ENCODE measurements at regions not wholly inside any gene's neighbourhood (a gene's known extent, or its start where the extent isn't known, plus 50 kb on each side); places are given as distances from the start of the nearest gene placed in this dataset.

DNA sequence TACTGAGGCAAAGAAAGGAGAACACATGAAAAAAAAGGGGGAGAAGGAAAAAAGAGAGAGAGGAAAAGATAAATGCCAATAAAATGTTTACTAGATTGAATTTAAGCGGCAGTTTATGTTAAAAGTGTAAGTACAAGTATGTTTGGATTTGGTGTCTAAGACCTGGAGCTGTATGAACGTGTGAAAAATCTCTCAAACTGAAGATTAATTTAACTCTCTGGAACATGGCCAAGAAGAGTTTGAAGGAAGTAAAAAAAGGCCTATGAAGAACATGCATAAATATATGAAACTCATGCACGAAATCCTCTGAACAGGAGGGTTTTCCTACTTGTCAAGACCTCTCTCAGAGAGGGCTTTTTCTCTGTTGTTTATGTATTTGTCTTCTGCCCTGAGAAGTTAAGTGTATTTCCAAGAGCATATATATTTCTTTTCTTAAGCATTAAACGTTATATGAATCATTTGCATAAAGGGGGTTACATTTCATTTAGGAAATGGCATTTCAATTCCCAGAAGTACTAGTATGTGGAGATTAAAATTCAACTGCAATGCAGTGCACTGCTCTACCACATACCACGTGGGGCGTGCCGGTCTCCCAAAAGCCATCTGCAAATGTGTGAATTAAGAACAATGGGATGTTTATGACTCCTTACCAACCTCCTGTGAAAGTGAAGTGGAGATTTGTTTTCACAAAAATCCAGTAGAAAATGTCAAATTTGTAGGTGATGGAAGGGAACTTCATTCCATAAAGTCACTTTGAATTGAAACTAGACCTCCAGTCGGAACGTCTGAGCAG lies 281.1 kb upstream of the TRIB2 start:
- ChIA-PET CTCF (no interaction called here), POLR2A (no interaction called here)
- DNase-seq (ENCODE audit: low read depth, low spot score) (no peak), ATAC-seq (no peak)
- H3K27me3 ChIP-seq (ENCODE audit: control insufficient read depth, insufficient read depth, low read length): no peaks in the 10 kb centered on the region
- no peak overlapping the region for H3K27ac ChIP-seq (ENCODE audit: low read length)
- H3K36me3 ChIP-seq (ENCODE audit: control insufficient read depth, insufficient read depth, low read length): no peaks in the 10 kb centered on the region
- H3K9me3 ChIP-seq (ENCODE audit: control insufficient read depth, insufficient read depth, low read depth, low read length): no peaks in the 10 kb centered on the region
- TF ChIP-seq SIN3A (IDR thresholded peaks at IDR 0.05; ENCODE audit: borderline replicate concordance, insufficient read depth, low read depth, low read length): no peak
- no peak for TF ChIP-seq TCF7L2 (IDR thresholded peaks at IDR 0.05; ENCODE audit: low read depth, low read length)
- TF ChIP-seq, protein P1, sequence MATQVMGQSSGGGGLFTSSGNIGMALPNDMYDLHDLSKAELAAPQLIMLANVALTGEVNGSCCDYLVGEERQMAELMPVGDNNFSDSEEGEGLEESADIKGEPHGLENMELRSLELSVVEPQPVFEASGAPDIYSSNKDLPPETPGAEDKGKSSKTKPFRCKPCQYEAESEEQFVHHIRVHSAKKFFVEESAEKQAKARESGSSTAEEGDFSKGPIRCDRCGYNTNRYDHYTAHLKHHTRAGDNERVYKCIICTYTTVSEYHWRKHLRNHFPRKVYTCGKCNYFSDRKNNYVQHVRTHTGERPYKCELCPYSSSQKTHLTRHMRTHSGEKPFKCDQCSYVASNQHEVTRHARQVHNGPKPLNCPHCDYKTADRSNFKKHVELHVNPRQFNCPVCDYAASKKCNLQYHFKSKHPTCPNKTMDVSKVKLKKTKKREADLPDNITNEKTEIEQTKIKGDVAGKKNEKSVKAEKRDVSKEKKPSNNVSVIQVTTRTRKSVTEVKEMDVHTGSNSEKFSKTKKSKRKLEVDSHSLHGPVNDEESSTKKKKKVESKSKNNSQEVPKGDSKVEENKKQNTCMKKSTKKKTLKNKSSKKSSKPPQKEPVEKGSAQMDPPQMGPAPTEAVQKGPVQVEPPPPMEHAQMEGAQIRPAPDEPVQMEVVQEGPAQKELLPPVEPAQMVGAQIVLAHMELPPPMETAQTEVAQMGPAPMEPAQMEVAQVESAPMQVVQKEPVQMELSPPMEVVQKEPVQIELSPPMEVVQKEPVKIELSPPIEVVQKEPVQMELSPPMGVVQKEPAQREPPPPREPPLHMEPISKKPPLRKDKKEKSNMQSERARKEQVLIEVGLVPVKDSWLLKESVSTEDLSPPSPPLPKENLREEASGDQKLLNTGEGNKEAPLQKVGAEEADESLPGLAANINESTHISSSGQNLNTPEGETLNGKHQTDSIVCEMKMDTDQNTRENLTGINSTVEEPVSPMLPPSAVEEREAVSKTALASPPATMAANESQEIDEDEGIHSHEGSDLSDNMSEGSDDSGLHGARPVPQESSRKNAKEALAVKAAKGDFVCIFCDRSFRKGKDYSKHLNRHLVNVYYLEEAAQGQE (IDR thresholded peaks at IDR 0.05; ENCODE audit: insufficient read depth in 1 of 2, low read depth in 2 of 2, low read length in 1 of 2): no peak
- TF ChIP-seq POLR2AphosphoS5 (IDR thresholded peaks at IDR 0.05; ENCODE audit: low read depth, low read length): no peak
- TF ChIP-seq, protein P2, sequence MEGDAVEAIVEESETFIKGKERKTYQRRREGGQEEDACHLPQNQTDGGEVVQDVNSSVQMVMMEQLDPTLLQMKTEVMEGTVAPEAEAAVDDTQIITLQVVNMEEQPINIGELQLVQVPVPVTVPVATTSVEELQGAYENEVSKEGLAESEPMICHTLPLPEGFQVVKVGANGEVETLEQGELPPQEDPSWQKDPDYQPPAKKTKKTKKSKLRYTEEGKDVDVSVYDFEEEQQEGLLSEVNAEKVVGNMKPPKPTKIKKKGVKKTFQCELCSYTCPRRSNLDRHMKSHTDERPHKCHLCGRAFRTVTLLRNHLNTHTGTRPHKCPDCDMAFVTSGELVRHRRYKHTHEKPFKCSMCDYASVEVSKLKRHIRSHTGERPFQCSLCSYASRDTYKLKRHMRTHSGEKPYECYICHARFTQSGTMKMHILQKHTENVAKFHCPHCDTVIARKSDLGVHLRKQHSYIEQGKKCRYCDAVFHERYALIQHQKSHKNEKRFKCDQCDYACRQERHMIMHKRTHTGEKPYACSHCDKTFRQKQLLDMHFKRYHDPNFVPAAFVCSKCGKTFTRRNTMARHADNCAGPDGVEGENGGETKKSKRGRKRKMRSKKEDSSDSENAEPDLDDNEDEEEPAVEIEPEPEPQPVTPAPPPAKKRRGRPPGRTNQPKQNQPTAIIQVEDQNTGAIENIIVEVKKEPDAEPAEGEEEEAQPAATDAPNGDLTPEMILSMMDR (IDR thresholded peaks at IDR 0.05): no peak
- BruUV-seq (replicated peaks): no TSS peak
- H3K4me3 ChIP-seq (ENCODE audit: low read depth in 2 of 2, low read length in 2 of 2): no peak overlapping the region
- intact Hi-C loops (cut with micrococcal nuclease; ENCODE audit: unreplicated experiment) (no loop called here), in situ Hi-C loops (cut with HindIII; ENCODE audit: low pct_unique_long_range_greater_than_20kb, low sequenced_read_pairs) (no loop called here)
- H3K4me1 ChIP-seq (ENCODE audit: control insufficient read depth, insufficient read depth, low read length): no peaks in the 10 kb centered on the region

DNA sequence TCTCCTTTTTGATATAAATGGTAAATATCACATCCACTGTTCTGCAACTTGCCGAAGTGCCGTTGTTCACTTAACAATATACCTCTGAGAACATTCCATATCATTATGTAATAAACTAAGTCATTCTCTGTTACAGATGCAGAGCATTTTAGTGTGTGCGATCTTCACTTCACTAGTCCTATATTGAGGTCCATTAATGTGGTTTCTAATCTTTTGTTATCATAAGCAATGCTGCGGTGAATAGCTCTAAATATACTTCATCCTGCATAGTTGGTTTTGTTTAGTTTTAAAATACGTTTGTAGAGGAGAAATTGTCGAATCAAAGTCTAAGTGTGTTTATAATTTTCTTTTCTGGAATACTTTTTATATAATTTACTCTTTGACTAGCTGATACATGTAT lies 280.3 kb upstream of the TRIB2 start:
- no peaks in the 10 kb centered on the region for H3K36me3 ChIP-seq (ENCODE audit: control insufficient read depth, insufficient read depth, low read length)
- in situ Hi-C loops (cut with HindIII; ENCODE audit: low pct_unique_long_range_greater_than_20kb, low sequenced_read_pairs) (no loop called here), intact Hi-C loops (cut with micrococcal nuclease; ENCODE audit: unreplicated experiment) (no loop called here)
- ChIA-PET POLR2A (no interaction called here), CTCF (no interaction called here)
- no peak overlapping the region for H3K4me3 ChIP-seq (ENCODE audit: low read depth in 2 of 2, low read length in 2 of 2)
- TF ChIP-seq TCF7L2 (IDR thresholded peaks at IDR 0.05; ENCODE audit: low read depth, low read length) (no peak), POLR2AphosphoS5 (IDR thresholded peaks at IDR 0.05; ENCODE audit: low read depth, low read length) (no peak), SIN3A (IDR thresholded peaks at IDR 0.05; ENCODE audit: borderline replicate concordance, insufficient read depth, low read depth, low read length) (no peak)
- TF ChIP-seq, protein P2 (IDR thresholded peaks at IDR 0.05): no peak
- TF ChIP-seq, protein P1 (IDR thresholded peaks at IDR 0.05; ENCODE audit: insufficient read depth in 1 of 2, low read depth in 2 of 2, low read length in 1 of 2): no peak
- DNase-seq (ENCODE audit: low read depth, low spot score): no peak
- BruUV-seq (replicated peaks): no TSS peak
- no peaks in the 10 kb centered on the region; the same call in 1 of the 2 replicates for H3K4me1 ChIP-seq (ENCODE audit: control insufficient read depth, insufficient read depth, low read length)
- H3K27ac ChIP-seq (ENCODE audit: low read length): no peak overlapping the region
- H3K27me3 ChIP-seq (ENCODE audit: control insufficient read depth, insufficient read depth, low read length): no peaks in the 10 kb centered on the region
- H3K9me3 ChIP-seq (ENCODE audit: control insufficient read depth, insufficient read depth, low read depth, low read length): no peaks in the 10 kb centered on the region
- ATAC-seq: no peak

Measured in Panc1 (cell line).